ENCODE measurements at regions not wholly inside any gene's neighbourhood (a gene's known extent, or its start where the extent isn't known, plus 50 kb on each side); places are given as distances from the start of the nearest gene placed in this dataset.

- TF ChIP-seq CTCF (conservative IDR thresholded peaks at IDR 0.05): no peak
- no peak for TF ChIP-seq EZH2 (IDR thresholded peaks at IDR 0.05; ENCODE audit: low read depth)
Observed at GRCh38 chr6:88377976-88378568, 211.9 kb upstream of the CNR1 start.
